Left lung (tissue), 4 donors: ENCODE measurements at regions not wholly inside any gene's neighbourhood (a gene's known extent, or its start where the extent isn't known, plus 50 kb on each side); places are given as distances from the start of the nearest gene placed in this dataset.

Experiments
- ATAC-seq: fragments of 200-7000 bp; cut with Tn5 transposase; one replicate; pipeline ENCODE4 v1.9.1; 2020; ENCODE audit warnings: moderate library complexity
- DNase-seq, 4 donors: peaks; one replicate each; pipeline ENCODE4 v3.0.0-alpha.2; 2013 to 2020
- H3K27ac ChIP-seq, 2 donors: fragments of 200-600 bp; sonication (generic) in 1 of 2; one replicate each; pipeline versions ENCODE4 v1.5.0 to v1.8.0; 2020 to 2021
- H3K27me3 ChIP-seq, 2 donors: fragments of 200-600 bp; sonication (generic) in 1 of 2; one replicate each; pipeline versions ENCODE4 v1.5.0 to v1.8.0; 2020 to 2021
- H3K36me3 ChIP-seq, 2 donors: fragments of 200-600 bp; sonication (generic) in 1 of 2; one replicate each; pipeline versions ENCODE4 v1.5.0 to v1.8.0; 2020 to 2021
- H3K4me1 ChIP-seq, 2 donors: fragments of 200-600 bp; one replicate each; pipeline ENCODE4 v1.8.0; 2021
- H3K4me3 ChIP-seq, 2 donors: fragments of 200-600 bp; sonication (generic) in 1 of 2; one replicate each; pipeline versions ENCODE4 v1.5.0 to v1.8.0; 2020 to 2021; ENCODE audit warnings: mild to moderate bottlenecking in 1 of 2
- H3K9me3 ChIP-seq, 2 donors: fragments of 200-600 bp; sonication (generic) in 1 of 2; one replicate each; pipeline versions ENCODE4 v1.5.0 to v1.8.0; 2020 to 2021
- CTCF ChIP-seq, 2 donors: fragments of 200-600 bp; sonication (generic) in 1 of 2; IDR thresholded peaks; one replicate each; pipeline versions ENCODE4 v1.5.0 to v1.8.0; 2021; ENCODE audit warnings: antibody characterized with exemption in 2 of 2
- intact Hi-C, 2 donors: fragments of 100-400 bp; cut with DNase I; formaldehyde crosslinking; loops; one replicate each; pipeline versions ENCODE4 v1.11.2 to v1.14.2; 2022
- donor health status: DM: no; HTN: yes; CAD: no.
- donor health status: DM: no; HTN: no; CAD: no.

- H3K4me3 ChIP-seq: no peak overlapping the region
- H3K27ac ChIP-seq: no peak overlapping the region
- intact Hi-C loops: no loop called here
- H3K9me3 ChIP-seq: peaks cover 0 to 3% of the 10 kb centered on the region in 2 donors
- no peaks in the 10 kb centered on the region for H3K27me3 ChIP-seq
- no peak for ATAC-seq
- H3K36me3 ChIP-seq: no peaks in the 10 kb centered on the region
- no peaks in the 10 kb centered on the region for H3K4me1 ChIP-seq
- DNase-seq: no peak
- TF ChIP-seq CTCF (IDR thresholded peaks at IDR 0.05): no peak
These were observed 2077.0 kb upstream of the PCDH20 start for GRCh38 chr13:63492604-63493003.

GRCh38 chr13:63490149-63490548 lies 2074.5 kb upstream of the PCDH20 start:
- no peak overlapping the region for H3K4me3 ChIP-seq
- DNase-seq (no peak), ATAC-seq (no peak)
- no peak overlapping the region for H3K27ac ChIP-seq
- H3K27me3 ChIP-seq: no peaks in the 10 kb centered on the region
- peaks cover 0 to 4% of the 10 kb centered on the region in 2 donors for H3K9me3 ChIP-seq
- intact Hi-C loops: no loop called here
- H3K36me3 ChIP-seq: no peaks in the 10 kb centered on the region
- H3K4me1 ChIP-seq: no peaks in the 10 kb centered on the region
- no peak for TF ChIP-seq CTCF (IDR thresholded peaks at IDR 0.05)

GRCh38 chr13:63481334-63481733 lies 2065.7 kb upstream of the PCDH20 start:
- DNase-seq: peak in 1 of 4 donors; percentile 26
- Histone ChIP-seq H3K4me1 (no peaks in the 10 kb centered on the region), H3K27me3 (no peaks in the 10 kb centered on the region), H3K36me3 (no peaks in the 10 kb centered on the region), H3K27ac (no peak overlapping the region), H3K4me3 (no peak overlapping the region), H3K9me3 (no peaks in the 10 kb centered on the region)
- intact Hi-C loops: no loop called here
- no peak for ATAC-seq
- TF ChIP-seq CTCF (IDR thresholded peaks at IDR 0.05): no peak

- TF ChIP-seq CTCF (IDR thresholded peaks at IDR 0.05): no peak
- intact Hi-C loops: no loop called here
- DNase-seq (no peak), ATAC-seq (no peak)
- H3K4me1 ChIP-seq: no peaks in the 10 kb centered on the region
- no peak overlapping the region for H3K27ac ChIP-seq
- no peaks in the 10 kb centered on the region for H3K27me3 ChIP-seq
- H3K4me3 ChIP-seq: no peak overlapping the region
- no peaks in the 10 kb centered on the region for H3K36me3 ChIP-seq
- no peaks in the 10 kb centered on the region for H3K9me3 ChIP-seq
These were observed 2057.1 kb upstream of the PCDH20 start for GRCh38 chr13:63472711-63473110.

- TF ChIP-seq CTCF (IDR thresholded peaks at IDR 0.05): no peak
- peaks cover 0 to 25% of the 10 kb centered on the region in 2 donors for H3K9me3 ChIP-seq
- H3K36me3 ChIP-seq: no peaks in the 10 kb centered on the region
- H3K4me1 ChIP-seq: no peaks in the 10 kb centered on the region
- H3K4me3 ChIP-seq: no peak overlapping the region
- ATAC-seq: no peak
- intact Hi-C loops: no loop called here
- DNase-seq: no peak
- no peaks in the 10 kb centered on the region for H3K27me3 ChIP-seq
- H3K27ac ChIP-seq: no peak overlapping the region
These were observed 2048.3 kb upstream of the PCDH20 start for GRCh38 chr13:63463782-63464610.
